ENCODE measurements at regions not wholly inside any gene's neighbourhood (a gene's known extent, or its start where the extent isn't known, plus 50 kb on each side); places are given as distances from the start of the nearest gene placed in this dataset.

DNA sequence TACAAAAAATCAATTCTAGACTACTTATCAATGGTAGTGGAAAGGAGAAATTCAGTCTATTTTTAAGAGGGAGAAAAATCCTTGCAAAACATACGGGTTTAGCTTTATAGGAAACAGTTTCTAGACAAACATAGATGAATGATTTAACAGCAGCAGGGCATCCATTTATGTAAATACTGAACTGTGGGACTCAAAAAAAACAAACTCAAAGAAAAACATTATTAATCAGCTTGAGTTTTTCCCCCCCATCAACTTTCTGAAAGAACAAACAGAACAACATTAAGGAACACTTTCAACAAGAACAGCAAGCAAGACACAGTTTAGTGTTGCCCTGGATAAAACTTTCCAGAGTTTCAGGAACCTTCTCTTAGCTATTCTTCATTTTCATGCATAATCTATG is 147.3 kb upstream of the KCNK2 start:
- DNase-seq: no peak

DNA sequence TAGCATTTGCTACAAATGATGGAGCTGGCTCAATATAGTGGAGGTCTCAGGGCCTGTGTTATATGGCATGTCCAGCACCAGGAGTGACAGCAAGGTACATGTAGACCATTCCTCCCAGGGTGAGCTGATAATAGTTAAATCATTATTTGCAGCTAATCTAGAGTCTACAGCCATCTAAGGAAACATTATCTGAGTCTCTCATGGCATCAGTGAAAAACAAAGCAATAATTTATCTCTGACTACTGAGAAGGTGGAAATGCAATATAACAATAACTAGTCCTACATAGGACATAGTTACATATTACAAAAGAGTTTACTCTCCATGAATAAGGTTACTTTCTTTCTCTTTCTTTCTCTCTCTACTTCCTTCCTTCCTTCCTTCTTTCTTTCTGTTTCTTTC is 143.4 kb upstream of the KCNK2 start:
- no peak for DNase-seq

- no peak for DNase-seq
These were observed 141.5 kb upstream of the KCNK2 start for GRCh38 chr1:214941061-214941460.

GRCh38 chr1:214943054-214943453 is 139.5 kb upstream of the KCNK2 start:
- DNase-seq: no peak

DNA sequence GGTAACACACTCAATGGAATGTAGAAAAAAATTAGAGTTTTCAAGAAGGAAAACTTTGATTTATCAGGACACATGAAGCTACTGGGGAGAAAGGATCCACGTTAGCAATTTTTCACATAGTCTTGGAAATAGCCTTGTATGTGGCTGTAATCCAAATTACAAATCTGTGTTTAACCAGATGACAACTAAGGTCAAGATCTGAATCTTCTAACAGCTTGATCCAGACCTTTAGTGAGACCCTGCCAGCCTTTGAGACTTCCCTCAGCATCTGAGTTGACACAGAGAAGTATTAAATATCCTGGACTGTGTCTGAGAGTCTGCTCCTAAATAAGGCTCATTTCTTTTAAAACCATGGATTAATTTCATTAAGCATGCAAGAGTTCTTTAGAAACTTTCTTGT is 135.9 kb upstream of the KCNK2 start:
- no peak for DNase-seq

DNA sequence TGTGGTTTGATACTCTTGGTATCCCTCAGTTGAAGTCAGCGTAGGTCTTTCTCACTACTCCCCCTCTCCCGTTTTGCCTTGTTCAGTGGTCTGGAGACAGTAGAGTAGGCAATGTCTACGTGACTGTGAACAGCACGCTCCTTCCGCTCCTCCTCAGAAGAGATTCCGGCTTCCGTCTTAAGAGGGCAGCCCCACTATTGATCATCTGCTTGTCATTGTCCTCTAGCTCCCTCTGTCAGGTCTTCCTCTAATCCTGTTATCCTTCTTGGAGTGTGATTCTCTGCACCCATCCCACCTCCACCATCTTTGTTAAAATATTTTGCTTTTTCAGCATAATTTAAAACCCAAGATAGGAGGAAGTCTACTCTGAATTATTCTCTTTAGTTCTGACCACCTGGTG is 129.9 kb upstream of the KCNK2 start:
- no peak for DNase-seq

DNA sequence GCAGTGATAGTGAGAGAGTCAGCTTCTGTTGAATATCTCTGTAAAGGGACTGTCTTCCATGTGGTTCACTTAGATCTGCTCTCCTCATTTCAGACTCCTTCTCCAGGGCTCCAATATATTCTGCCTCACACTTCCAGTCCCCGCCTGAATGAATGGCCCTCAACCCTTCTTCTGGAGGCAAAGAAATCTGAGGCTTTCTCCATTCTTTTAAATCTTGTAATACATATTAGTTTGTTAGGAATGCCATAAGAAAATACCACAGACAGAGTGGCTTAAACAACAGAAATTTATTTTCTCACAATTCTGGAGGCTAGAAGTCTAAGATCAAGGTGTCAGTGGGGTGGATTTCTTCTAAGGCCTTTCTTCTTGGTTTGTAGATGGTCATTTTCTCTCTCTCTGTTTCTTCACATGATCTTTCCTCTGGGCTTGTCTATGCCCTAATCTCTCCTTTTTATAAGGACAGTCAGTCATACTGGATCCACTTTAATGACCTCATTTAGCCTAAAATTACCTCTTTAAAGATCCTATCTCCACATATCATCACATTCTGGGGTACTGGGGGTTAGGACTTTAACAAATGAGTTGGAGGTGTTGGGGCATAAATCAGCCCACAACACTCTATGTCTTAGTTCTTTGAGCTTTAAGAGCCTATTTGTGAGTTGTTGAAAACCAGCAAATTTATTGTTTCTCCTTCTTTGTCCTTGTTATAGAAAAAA is 128.5 kb upstream of the KCNK2 start:
- DNase-seq: no peak

GRCh38 chr1:214954617-214954949 is 128.0 kb upstream of the KCNK2 start:
- no peak for DNase-seq

DNA sequence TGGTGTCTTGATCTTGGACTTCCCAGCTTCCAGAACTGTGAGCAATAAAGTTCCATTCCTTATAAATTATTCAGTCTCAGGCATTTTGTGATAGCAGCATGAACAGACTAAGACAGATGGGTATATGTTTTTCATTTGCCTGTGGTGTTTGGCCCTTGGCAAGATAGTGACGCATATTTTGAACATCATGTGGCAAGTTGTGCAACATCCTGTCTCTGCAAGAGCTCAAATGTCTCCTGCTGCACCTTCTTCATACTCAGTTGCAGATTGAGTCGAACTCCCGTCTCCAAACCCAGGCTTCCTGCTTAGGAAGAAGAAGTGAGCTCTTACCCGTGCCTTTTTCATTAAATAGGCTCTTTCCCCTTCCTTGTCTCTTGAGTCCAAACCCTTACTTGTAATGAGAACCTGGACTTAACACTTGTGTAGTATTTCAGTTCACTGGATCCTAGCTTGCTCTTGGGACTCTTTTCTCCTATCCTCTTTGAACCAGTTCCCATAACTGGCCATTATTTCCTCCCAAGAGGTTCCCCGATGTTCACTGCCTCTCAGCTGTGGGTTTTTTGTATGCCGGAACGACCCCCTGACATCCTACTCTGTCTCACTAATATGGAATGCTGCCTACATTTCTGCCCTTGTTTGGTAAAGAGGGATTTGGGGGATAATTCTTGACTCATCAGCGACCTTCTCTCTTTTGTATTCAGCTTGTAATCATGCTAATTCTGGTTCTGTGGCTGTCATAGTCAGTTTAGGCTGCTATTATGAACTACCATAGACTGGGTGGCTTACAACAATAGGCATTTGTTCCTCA is 125.0 kb upstream of the KCNK2 start:
- DNase-seq: peak; percentile 90

GRCh38 chr1:214958486-214958885 is 124.1 kb upstream of the KCNK2 start:
- no peak for DNase-seq

DNA sequence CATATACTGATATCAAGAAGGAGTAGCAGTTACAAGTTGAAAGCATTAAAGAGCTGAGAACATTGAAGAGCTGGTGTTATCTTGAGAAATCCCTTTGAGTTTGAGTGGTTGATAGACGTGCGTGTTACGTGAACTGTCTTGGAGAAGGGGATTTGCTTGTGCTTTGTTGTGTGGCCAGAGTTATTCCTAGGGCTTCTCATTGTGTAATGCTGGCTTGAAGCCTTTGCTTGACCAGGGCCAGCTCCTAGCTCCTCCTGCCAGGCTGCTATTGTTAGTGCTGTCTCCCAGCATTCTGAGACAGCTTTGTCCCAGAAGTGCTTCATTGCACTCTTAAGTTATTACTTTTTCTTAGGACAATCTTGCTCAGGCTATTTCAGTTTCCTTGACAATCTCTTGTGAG is 116.2 kb upstream of the KCNK2 start:
- DNase-seq: no peak

DNA sequence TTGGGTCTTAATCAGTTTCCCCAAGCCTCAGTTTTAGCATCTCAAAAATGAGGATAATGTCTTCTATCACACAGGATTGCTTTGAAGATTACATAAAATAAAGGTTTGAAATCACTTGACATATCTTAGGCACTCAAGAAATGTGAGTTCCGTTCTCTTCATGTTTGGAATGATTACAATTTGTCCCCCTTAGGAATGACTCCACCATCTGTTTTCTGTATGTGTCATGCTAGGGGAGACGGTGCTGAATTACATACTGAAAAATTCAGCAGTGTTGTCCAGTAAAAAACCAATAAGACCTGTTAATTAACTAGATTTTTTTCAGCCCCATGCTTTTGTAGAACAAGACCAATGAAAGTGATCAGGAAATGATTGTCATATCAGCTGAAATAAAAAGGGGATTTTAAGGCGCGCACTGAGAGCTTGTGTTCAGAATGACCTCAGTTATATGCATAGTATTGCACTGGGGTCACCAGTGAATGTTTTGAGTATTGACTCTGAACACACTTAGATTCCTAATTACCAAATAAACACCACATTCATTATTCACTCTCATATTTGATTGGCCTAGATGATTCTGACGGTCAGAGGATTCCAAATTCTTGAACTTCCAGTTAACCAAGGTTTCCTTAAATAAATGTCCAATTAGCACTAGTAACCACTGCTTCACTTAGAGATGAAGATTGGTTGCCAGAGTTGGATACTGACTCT is 114.5 kb upstream of the KCNK2 start:
- no peak for DNase-seq

DNA sequence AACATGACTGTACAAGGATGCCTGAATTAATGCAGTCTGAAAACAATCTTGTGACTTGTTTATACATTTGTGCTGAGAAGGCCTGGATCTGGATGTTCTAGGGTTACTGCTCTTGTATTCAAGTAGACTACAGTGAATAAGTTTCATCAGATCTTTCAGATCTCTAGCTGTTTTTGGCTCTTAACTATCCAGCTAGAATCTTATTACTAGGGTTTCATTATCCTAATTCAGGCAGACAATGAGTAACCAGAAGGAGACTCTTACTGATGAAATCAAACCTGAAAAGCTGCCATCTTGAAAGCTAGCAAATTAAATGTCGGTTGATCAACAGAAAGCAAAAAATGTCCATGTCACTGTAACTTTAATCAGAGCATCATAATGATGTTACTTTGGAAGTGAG is 112.5 kb upstream of the KCNK2 start:
- DNase-seq: no peak

DNA sequence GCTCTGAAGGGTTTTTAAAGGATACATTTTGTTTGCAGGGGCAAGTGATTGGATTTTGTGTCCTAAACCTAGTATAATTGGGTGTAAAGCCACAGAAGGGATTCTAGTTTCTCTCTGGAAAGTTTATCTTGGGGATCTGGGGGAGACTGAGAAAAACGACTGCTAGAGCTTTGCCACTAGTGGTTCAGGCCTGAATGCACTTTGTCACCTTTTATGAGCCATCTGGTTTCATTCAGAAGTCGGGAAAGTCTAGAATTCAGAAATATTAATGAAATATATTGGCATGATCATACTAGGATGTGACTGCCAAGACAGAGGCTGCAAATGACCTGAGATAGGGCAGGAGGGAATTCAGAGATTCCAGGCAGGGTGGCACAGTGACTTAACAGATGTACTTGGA is 111.5 kb upstream of the KCNK2 start:
- DNase-seq: no peak

DNA sequence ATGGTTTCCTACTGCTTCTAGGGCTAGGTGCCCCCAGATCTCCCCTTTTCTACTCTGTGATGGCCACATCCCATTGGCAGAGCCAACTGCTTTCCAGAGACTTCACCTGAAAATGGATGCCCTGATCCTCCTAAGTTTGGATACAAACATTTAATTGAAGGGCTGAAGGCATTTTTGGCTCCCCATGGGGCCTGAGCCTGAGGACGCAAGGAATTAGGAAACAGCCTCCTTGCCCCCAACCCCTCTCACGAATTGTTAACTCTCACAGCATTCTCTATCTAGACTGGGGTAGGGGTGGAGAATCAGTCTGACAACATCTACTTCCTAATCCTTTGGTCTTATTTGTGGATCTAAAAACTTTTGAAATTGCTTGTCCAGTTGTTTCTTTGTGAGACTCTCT is 108.5 kb upstream of the KCNK2 start:
- DNase-seq: no peak

GRCh38 chr1:214976665-214977064 is 105.9 kb upstream of the KCNK2 start:
- DNase-seq: no peak

- no peak for DNase-seq
These were observed 105.4 kb upstream of the KCNK2 start for GRCh38 chr1:214977110-214977509.

GRCh38 chr1:214977700-214978374 is 104.7 kb upstream of the KCNK2 start:
- DNase-seq: no peak

GRCh38 chr1:214979191-214979590 is 103.3 kb upstream of the KCNK2 start:
- no peak for DNase-seq

DNA sequence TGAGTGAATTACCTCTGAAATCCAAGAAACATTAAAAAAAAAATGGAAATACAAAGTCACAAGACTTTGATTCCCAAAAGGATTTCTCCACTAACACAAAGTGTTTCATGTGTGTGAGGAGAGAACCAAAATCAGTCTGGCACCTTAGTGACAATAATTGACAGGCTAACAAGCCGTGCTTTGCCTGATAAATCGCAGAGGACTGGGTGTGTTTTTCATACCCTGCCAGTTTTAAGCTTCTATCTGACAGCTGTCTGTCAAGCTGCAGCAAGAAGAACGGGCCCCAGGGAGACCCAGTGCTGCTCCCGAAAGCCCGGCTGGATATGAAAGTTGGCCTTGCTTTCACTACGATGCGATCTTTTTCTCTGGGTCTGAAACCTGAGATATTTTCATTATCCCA is 101.6 kb upstream of the KCNK2 start:
- DNase-seq: no peak

DNA sequence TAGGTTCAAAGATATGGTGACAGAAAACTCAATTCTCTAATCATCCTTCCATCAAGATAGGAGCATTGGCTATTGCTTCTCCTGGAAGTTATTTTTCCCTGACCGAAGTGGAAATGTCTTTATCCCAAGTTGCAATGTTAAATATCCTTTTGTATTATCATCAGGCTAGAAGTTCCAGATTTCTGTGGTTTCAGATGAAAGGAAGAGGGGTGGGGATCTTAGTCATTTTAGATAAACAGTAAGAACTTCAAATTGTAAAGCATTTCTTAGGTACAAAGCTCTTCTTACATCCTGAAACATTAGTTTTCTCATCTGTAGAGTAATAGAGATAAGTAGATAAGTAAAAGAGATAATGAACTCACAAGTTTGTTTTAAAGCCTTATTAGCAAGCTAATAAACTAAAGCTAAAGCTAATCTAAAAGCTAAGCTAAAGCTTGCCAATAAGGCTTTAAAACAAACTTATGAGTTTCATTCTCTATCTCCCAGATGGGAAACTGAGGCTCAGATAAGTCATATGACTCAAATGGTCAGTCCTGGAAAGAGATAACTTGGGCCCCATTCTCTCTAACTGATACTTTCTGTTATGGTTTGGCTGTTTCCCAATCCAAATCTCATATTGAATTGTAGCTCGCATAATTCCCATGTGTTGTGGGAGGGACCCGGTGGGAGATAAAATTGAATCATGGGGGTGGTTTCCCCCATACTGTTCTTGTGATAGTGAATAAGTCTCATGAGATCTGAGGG is 99.2 kb upstream of the KCNK2 start:
- no peak for DNase-seq

- peak; percentile 45 for DNase-seq
These were observed 93.2 kb upstream of the KCNK2 start for GRCh38 chr1:214989341-214989740.

- peak; percentile 78 for DNase-seq
These were observed 91.9 kb upstream of the KCNK2 start for GRCh38 chr1:214990619-214991018.
